AG09309 (cell line): ENCODE measurements at regions not wholly inside any gene's neighbourhood (a gene's known extent, or its start where the extent isn't known, plus 50 kb on each side); places are given as distances from the start of the nearest gene placed in this dataset.
A peak's percentile ranks its signal among the peaks of the same experiment; 100 is the strongest.
"Not testable (repeated sequence)": the region's sequence is repeated elsewhere in the genome, so short reads cannot be mapped to it uniquely, and the experiment has no call there.

Experiments used
- DNase-seq: peaks from one replicate; pipeline ENCODE4 v3.0.0-alpha.2; 2010; ENCODE audit warnings: low read depth
- H3K4me3 ChIP-seq: 2 replicates; pipeline ENCODE4 v1.5.1; 2011; ENCODE audit warnings: mild to moderate bottlenecking, low read depth, low read length, moderate library complexity; ENCODE audit not compliant: control insufficient read depth
- TF ChIP-seq, protein P1 (sequence below): IDR thresholded peaks from 2 replicates; pipeline ENCODE4 v1.5.1; 2011; ENCODE audit warnings: mild to moderate bottlenecking, low read depth, low read length, inconsistent platforms; ENCODE audit not compliant: insufficient read depth, control insufficient read depth; ENCODE audit errors: missing control alignments

DNA sequence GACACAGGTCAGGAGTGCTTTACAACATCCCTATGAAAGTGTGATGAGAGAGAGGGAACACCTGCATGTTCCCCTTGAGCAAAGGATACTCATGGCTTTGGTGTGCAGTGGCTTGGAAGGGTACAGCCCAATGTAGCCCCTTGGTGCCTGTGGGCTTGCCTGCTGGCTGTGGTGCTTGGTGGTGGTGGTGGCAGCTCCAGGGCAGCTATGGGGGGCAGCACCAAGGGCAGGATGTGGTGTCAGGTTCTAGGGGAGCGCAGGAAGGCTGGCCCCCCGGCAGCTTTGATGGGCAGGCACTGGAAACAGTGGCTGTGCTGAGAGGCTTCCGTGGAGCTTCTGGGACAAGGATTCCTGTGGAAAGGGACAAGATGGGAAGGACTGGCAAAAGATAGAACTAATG is 464.0 kb upstream of the ZMIZ1 start:
- no peak for DNase-seq
- TF ChIP-seq, protein P1, sequence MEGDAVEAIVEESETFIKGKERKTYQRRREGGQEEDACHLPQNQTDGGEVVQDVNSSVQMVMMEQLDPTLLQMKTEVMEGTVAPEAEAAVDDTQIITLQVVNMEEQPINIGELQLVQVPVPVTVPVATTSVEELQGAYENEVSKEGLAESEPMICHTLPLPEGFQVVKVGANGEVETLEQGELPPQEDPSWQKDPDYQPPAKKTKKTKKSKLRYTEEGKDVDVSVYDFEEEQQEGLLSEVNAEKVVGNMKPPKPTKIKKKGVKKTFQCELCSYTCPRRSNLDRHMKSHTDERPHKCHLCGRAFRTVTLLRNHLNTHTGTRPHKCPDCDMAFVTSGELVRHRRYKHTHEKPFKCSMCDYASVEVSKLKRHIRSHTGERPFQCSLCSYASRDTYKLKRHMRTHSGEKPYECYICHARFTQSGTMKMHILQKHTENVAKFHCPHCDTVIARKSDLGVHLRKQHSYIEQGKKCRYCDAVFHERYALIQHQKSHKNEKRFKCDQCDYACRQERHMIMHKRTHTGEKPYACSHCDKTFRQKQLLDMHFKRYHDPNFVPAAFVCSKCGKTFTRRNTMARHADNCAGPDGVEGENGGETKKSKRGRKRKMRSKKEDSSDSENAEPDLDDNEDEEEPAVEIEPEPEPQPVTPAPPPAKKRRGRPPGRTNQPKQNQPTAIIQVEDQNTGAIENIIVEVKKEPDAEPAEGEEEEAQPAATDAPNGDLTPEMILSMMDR, result no peak
- H3K4me3 ChIP-seq, result no peak overlapping the region

DNA sequence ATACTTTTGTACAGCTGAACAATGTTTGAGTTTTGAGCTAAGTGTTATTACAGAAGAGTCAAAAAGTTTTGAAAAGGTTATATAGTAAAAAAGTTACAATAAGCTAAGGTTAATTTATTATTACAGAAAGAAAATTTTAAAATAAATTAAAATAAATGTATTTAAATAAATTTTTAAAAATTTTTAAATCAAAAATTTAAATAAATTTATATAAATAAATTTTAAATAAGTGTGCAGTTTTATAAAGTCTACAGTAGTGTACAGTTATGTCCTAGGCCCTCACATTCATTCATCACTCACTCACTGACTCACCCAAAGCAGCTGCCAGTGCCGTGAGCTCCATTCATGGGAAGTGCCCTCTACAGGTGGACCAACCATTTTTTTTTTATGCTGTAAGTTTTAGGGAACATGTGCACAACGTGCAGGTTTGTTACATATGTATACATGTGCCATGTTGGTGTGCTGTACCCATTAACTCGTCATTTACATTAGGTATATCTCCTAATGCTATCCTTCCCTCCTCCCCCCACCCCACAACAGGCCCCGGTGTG is 462.9 kb upstream of the ZMIZ1 start:
- no peak for DNase-seq
- TF ChIP-seq, protein P1, result peak; percentile 42
- H3K4me3 ChIP-seq, result no peak overlapping the region

DNA sequence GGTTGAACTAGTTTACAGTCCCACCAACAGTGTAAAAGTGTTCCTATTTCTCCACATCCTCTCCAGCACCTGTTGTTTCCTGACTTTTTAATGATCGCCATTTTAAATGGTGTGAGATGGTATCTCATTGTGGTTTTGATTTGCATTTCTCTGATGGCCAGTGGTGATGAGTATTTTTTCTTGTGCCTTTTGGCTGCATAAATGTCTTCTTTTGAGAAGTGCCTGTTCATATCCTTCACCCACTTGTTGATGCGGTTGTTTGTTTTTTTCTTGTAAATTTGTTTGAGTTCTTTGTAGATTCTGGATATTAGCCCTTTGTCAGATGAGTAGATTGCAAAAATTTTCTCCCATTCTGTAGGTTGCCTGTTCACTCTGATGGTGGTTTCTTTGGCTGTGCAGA is 462.0 kb upstream of the ZMIZ1 start:
- H3K4me3 ChIP-seq, DNase-seq: not testable (repeated sequence)

DNA sequence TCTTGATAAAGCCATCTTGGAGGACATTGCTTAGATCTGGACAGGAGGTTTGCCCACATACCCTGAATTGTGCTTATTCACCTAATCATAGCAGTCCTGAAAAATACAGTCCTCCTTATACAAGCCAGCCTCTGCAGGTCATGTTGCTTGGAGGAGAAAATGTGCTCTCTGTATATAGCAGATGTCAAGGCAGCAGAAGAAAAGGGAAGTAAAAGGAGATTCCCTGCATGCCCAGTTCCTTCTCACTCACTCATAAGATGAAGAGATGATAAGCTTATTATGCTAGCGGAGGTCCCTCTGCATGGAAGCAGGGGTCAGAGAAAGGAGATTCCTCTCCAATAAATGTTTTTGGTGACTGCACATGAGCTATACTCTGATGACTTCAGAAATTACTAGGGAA is 458.8 kb upstream of the ZMIZ1 start:
- TF ChIP-seq, protein P1, result no peak
- no peak for DNase-seq
- H3K4me3 ChIP-seq, result no peak overlapping the region

DNA sequence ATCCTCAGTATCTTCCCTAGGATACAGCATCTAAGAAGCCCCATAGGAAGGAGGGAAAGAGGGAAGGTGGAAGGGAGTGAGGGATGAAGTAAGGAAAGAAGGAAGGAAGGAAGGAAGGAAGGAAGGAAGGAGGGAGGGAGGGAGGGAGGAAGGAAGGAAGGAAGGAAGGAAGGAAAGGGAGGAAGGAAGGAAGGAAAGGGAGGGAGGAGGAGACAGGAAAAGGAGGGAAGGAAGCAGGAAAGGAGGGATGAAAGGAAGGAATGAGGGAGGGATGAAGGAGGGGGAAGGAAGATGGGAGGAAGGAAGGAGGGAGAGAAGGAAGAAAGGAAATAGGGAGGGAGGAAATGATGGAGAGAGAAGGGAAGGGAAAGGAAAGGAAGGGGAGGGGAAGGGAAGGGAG is 455.6 kb upstream of the ZMIZ1 start:
- no peak overlapping the region for H3K4me3 ChIP-seq
- TF ChIP-seq, protein P1, result no peak
- no peak for DNase-seq

DNA sequence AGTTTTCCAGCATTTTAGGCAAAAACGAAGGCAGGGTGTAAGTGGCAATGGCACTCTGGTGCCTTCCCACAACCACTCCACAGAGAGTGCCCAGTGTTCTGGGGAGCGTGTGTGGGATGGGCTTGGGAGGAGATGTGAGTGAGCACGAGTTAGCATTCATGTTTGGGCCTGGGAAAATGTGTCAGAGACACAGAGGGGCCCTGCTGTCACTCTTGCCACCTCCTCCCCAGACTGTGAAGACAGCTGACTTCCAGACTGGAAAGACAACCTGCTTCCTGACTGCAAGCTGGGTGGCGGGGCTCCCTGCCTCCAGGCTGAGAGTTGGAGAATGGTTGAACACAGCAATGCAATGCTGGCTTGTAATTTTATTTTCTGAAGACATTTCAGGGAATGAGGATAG is 454.5 kb upstream of the ZMIZ1 start:
- no peak overlapping the region for H3K4me3 ChIP-seq
- TF ChIP-seq, protein P1, result no peak
- no peak for DNase-seq

DNA sequence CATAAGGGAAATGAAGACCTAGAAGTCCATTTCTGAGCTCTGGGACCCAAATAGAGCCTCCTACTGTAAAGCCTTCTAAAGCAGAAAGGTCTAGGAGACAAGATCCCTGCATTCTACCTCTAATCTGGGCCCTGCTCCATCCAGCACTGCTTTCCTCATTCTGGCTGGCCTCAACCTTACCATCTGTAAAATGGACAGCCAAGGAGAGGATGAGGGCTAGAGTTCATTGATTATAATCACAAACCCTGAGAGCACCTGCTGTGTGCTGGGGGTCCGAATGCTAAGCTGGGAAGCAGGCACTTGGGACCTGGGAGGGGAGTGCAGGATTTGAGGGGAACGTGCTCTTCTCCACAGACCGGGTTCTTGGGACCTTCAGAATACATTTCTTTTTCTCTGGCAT is 454.0 kb upstream of the ZMIZ1 start:
- no peak overlapping the region for H3K4me3 ChIP-seq
- TF ChIP-seq, protein P1, result no peak
- DNase-seq, result no peak
